ENCODE measurements at regions not wholly inside any gene's neighbourhood (a gene's known extent, or its start where the extent isn't known, plus 50 kb on each side); places are given as distances from the start of the nearest gene placed in this dataset.
"Not testable (repeated sequence)": the region's sequence is repeated elsewhere in the genome, so short reads cannot be mapped to it uniquely, and the experiment has no call there.

GRCh38 chr5:91770400-91770799 is 387.3 kb upstream of the ARRDC3 start:
- H3K4me3 ChIP-seq (ENCODE audit: control extremely low read depth in 1 of 5, extremely low read depth in 1 of 5, insufficient read depth in 1 of 5, low read depth in 2 of 5, low read length in 4 of 5), result no peak overlapping the region
- no peak overlapping the region for H2AFZ ChIP-seq (ENCODE audit: insufficient read depth, low read depth, low read length, poor library complexity, severe bottlenecking)
- no peaks in the 10 kb centered on the region for H3K4me1 ChIP-seq (ENCODE audit: control insufficient read depth in 2 of 2, insufficient read depth in 2 of 2, low read length in 2 of 2)
- H3K27me3 ChIP-seq (replicated peaks in 1 of 4; ENCODE audit: control extremely low read depth in 1 of 4, control insufficient read depth in 3 of 4, insufficient read depth in 4 of 4, low read length in 3 of 4), result no peaks in the 10 kb centered on the region
- ChIA-PET CTCF (no interaction called here), POLR2A (no interaction called here)
- no peaks in the 10 kb centered on the region for H3K4me1 Mint-ChIP-seq
- no peaks in the 10 kb centered on the region for H3K79me2 ChIP-seq (ENCODE audit: control insufficient read depth, insufficient read depth, low read length)
- H3K4me3 Mint-ChIP-seq, result no peak overlapping the region
- no peak for ATAC-seq (ENCODE audit: low read depth)
- H3K36me3 ChIP-seq (replicated peaks in 1 of 2; ENCODE audit: control extremely low read depth in 1 of 2, control insufficient read depth in 1 of 2, extremely low read depth in 1 of 2, insufficient read depth in 2 of 2, low read length in 1 of 2), result no peaks in the 10 kb centered on the region
- no peaks in the 10 kb centered on the region for H4K20me1 ChIP-seq (ENCODE audit: control insufficient read depth, insufficient read depth, low read length, poor library complexity, severe bottlenecking)
- H3K9ac ChIP-seq (ENCODE audit: low read length), result no peak overlapping the region
- no peak overlapping the region for H3K27ac ChIP-seq (ENCODE audit: low read length in 2 of 2)
- no CpG with 5 or more reads among the region's 2 CpGs for WGBS (ENCODE audit: insufficient coverage)
- intact Hi-C loops (cut with micrococcal nuclease), result no loop called here
- DNase-seq, result no peak
- H3K27me3 Mint-ChIP-seq, result no peaks in the 10 kb centered on the region
- no peaks in the 10 kb centered on the region for H3K9me3 Mint-ChIP-seq (ENCODE audit: insufficient read depth)
- no peak for TF ChIP-seq CTCF (IDR thresholded peaks at IDR 0.05)
- no peaks in the 10 kb centered on the region for H3K9me3 ChIP-seq (ENCODE audit: control extremely low read depth in 1 of 3, control insufficient read depth in 2 of 3, insufficient read depth in 1 of 3, low read length in 2 of 3)
- no peak overlapping the region for H3K4me2 ChIP-seq (replicated peaks; ENCODE audit: low read depth, low read length, poor library complexity, severe bottlenecking)
- H3K27ac Mint-ChIP-seq, result no peak overlapping the region

GRCh38 chr5:91757383-91757782 is 374.3 kb upstream of the ARRDC3 start:
- H3K4me2 ChIP-seq (replicated peaks; ENCODE audit: low read depth, low read length, poor library complexity, severe bottlenecking); H3K27ac ChIP-seq (ENCODE audit: low read length in 2 of 2); H4K20me1 ChIP-seq (ENCODE audit: control insufficient read depth, insufficient read depth, low read length, poor library complexity, severe bottlenecking); H3K4me3 ChIP-seq (ENCODE audit: control extremely low read depth in 1 of 5, extremely low read depth in 1 of 5, insufficient read depth in 1 of 5, low read depth in 2 of 5, low read length in 4 of 5); DNase-seq; H3K4me3 Mint-ChIP-seq; ATAC-seq (ENCODE audit: low read depth); H3K27me3 ChIP-seq (replicated peaks in 1 of 4; ENCODE audit: control extremely low read depth in 1 of 4, control insufficient read depth in 3 of 4, insufficient read depth in 4 of 4, low read length in 3 of 4); H3K27ac Mint-ChIP-seq; H3K4me1 ChIP-seq (ENCODE audit: control insufficient read depth in 2 of 2, insufficient read depth in 2 of 2, low read length in 2 of 2); CTCF ChIA-PET; H3K9me3 Mint-ChIP-seq (ENCODE audit: insufficient read depth); H3K36me3 ChIP-seq (replicated peaks in 1 of 2; ENCODE audit: control extremely low read depth in 1 of 2, control insufficient read depth in 1 of 2, extremely low read depth in 1 of 2, insufficient read depth in 2 of 2, low read length in 1 of 2); POLR2A ChIA-PET; H3K79me2 ChIP-seq (ENCODE audit: control insufficient read depth, insufficient read depth, low read length); H2AFZ ChIP-seq (ENCODE audit: insufficient read depth, low read depth, low read length, poor library complexity, severe bottlenecking); intact Hi-C loops (cut with micrococcal nuclease); H3K4me1 Mint-ChIP-seq; H3K27me3 Mint-ChIP-seq; H3K9ac ChIP-seq (ENCODE audit: low read length); H3K9me3 ChIP-seq (ENCODE audit: control extremely low read depth in 1 of 3, control insufficient read depth in 2 of 3, insufficient read depth in 1 of 3, low read length in 2 of 3): not testable (repeated sequence)
- WGBS (ENCODE audit: insufficient coverage), result 50% methylated on average over 1 of the region's 4 CpGs

All from B cell (primary cell).